T-helper 17 cell (primary cell): ENCODE measurements at regions not wholly inside any gene's neighbourhood (a gene's known extent, or its start where the extent isn't known, plus 50 kb on each side); places are given as distances from the start of the nearest gene placed in this dataset.
"Not testable (repeated sequence)": the region's sequence is repeated elsewhere in the genome, so short reads cannot be mapped to it uniquely, and the experiment has no call there.

Source experiments
- ATAC-seq: fragments of 150-1000 bp; cut with Tn5 transposase; 2 replicates; pipeline ENCODE4 v1.10.0; 2021; ENCODE audit warnings: mild to moderate bottlenecking, moderate library complexity
- DNase-seq, 3 donors: peaks; one replicate each; pipeline versions ENCODE4 v3.0.0 to v3.0.0-alpha.2; 2020 to 2021
- H3K9me3 ChIP-seq: one replicate; pipeline ENCODE4 v1.7.0; 2013; ENCODE audit warnings: low read length, mild to moderate bottlenecking; ENCODE audit not compliant: control insufficient read depth, poor library complexity, severe bottlenecking
- H3K27ac Mint-ChIP-seq: one replicate; pipeline ENCODE4 v1.8.0; 2022; ENCODE audit warnings: mild to moderate bottlenecking, moderate library complexity, mixed read lengths
- H3K27me3 Mint-ChIP-seq: one replicate; pipeline ENCODE4 v1.8.0; 2022; ENCODE audit warnings: mixed read lengths
- H3K36me3 Mint-ChIP-seq: one replicate; pipeline ENCODE4 v1.8.0; 2022; ENCODE audit warnings: low read depth, mixed read lengths
- H3K4me1 Mint-ChIP-seq: one replicate; pipeline ENCODE4 v1.8.0; 2022; ENCODE audit warnings: mild to moderate bottlenecking, mixed read lengths
- H3K4me3 Mint-ChIP-seq: one replicate; pipeline ENCODE4 v1.8.0; 2022; ENCODE audit warnings: mild to moderate bottlenecking, moderate library complexity, mixed read lengths

DNA sequence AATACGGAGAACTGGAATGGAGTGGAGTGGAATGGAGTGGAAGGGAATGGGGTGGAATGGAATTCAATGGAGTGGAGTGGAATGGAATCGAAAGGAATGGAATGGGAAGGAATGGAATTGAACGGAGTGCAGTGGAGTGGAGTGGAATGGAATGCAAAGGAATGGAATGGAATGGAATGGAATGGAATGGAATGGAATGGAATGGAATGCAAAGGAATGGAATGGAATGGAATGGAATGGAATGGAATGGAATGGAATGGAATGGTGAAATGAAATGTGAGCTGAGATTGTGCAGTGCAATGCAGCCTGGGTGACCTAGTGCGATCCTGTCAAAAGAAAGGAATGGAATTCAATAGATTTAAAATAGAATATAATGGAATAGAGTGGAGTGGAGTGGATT is 357.3 kb upstream of the WSB1 start:
- not testable (repeated sequence) for DNase-seq, H3K27me3 Mint-ChIP-seq, H3K4me3 Mint-ChIP-seq, H3K27ac Mint-ChIP-seq, H3K36me3 Mint-ChIP-seq, H3K4me1 Mint-ChIP-seq
- H3K9me3 ChIP-seq = peaks cover 23% of the 10 kb centered on the region
- peak; percentile 23 for ATAC-seq

DNA sequence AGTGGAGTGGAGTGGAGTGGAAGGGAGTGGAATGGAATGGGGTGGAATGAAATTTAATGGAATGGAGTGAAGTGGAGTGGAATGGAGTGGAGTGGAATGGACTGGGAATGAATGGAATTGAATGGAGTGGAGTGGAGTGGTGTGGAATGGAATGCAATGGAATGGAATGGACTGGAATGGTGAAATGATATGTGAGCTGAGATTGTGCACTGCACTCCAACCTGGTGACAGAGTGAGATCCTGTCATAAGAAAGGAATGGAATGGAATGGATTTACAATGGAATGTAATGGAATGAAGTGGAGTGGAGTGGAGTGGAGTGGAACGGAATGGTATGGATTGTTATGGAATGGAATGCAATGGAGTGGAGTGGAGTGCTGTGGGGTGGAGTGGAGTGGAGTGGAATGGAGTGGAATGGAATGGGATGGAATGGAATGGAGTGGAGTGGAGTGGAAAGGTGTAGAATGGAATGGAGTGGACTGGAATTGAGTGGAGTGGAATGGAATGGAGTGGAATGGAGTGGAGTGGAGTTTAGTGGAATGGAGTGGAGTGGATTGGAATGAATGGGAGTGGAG is 356.1 kb upstream of the WSB1 start:
- not testable (repeated sequence) for H3K4me3 Mint-ChIP-seq, H3K4me1 Mint-ChIP-seq, H3K36me3 Mint-ChIP-seq, H3K27ac Mint-ChIP-seq, H3K27me3 Mint-ChIP-seq, DNase-seq
- peaks cover 23% of the 10 kb centered on the region for H3K9me3 ChIP-seq
- peak; percentile 21 for ATAC-seq

DNA sequence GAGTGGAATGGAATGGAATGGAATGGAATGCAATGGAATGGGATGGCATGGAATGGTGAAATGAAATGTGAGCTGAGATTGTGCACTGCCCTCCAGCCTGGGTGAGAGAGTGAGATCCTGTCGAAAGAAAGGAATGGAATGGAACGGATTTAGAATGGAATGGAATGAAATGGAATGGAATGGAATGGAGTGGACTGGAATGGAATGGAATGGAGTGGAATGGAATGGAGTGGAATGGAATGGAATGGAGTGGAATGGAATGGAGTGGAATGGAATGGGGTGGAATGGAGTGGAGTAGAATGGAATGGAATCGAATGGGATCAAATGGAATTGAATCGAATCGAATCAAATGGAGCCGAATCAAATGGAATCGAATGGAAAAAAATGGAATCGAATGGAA is 354.2 kb upstream of the WSB1 start:
- H3K9me3 ChIP-seq = peaks cover 23% of the 10 kb centered on the region
- H3K36me3 Mint-ChIP-seq, DNase-seq, H3K4me1 Mint-ChIP-seq, H3K4me3 Mint-ChIP-seq, H3K27ac Mint-ChIP-seq, H3K27me3 Mint-ChIP-seq, ATAC-seq: not testable (repeated sequence)

DNA sequence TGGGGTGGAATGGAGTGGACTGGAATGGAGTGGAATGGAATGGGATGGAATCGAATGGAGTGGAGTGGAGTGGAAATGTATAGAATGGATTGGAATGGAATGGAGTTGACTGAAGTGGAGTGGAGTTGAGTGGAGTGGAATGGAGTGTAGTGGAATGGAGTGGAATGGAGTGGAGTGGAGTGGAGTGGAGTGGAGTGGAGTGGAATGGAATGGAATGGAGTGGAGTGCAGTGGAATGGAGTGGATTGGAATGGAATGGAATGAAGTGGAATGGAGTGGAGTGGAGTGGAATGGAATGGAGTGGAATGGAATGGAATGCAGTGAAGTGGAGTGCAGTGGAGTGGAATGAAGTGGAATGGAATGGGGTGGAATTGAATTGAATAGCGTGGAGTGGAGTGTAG is 353.3 kb upstream of the WSB1 start:
- ATAC-seq = peak; percentile 46
- not testable (repeated sequence) for H3K4me1 Mint-ChIP-seq, H3K27ac Mint-ChIP-seq, H3K27me3 Mint-ChIP-seq, H3K4me3 Mint-ChIP-seq, H3K36me3 Mint-ChIP-seq, DNase-seq
- H3K9me3 ChIP-seq = peaks cover 23% of the 10 kb centered on the region

DNA sequence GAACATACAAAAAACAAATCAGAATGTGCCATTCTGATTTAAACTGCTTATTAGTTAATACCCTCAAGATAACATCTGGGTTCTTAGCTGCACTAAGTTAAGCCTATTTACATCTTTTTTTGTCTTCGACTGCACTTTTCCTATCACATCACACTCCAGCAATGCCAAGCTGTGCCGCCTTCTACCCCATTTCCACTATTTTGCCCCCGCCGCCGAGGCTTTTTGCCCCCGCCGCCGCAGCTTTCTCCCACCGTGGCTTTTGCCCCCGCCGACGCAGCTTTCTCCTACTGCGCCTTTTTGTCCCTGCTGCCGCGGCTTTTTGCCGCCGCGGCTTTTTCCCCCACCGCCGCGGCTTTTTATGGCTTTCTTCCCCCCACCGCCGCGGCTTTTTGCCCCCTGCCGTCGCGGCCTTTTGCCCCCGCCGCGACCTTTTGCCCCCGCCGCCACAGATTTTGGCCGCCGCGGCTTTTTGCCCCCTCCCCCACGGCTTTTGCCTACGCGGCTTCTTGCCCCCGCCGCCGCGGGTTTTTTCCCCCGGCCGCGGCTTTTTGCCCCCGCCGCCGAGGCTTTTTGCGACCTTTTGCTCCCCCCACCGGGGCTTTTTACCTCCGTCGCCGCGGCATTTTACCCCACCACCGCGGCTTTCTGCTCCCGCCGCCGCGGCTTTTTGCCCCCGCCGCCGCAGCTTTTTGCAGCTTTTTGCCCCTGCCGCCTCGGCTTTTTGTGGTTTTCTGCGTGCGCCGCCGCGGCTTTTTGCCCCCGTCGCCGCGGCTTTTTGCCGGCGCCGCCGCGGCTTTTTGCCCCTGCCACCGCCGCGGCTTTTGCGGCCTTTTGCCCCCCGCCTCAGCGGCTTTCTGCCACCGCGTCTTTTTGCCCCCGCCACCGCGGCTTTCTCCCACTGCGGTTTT is 331.4 kb upstream of the WSB1 start:
- Mint-ChIP-seq H3K4me3 (no peak overlapping the region), H3K27ac (no peak overlapping the region), H3K4me1 (no peaks in the 10 kb centered on the region), H3K36me3 (no peaks in the 10 kb centered on the region), H3K27me3 (no peaks in the 10 kb centered on the region)
- H3K9me3 ChIP-seq = no peaks in the 10 kb centered on the region
- no peak for ATAC-seq
- no peak for DNase-seq

DNA sequence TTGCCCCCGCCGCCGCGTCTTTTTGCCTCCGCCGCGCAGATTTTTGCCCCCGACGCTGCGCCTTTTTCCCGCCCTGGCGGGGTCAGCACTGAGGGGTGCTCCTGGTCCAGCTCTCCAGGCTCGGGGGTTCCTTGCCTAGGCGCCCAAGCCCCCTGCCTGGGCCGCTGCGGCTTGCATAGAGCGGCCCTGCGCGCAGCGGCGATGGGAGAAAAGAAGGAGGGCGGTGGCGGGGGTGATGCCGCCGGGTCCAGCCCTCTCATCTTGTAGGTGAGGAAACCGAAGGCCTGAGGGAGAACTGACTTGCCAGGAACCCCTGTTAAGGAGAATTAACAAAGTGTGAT is 330.8 kb upstream of the WSB1 start:
- no peaks in the 10 kb centered on the region for H3K4me1 Mint-ChIP-seq
- H3K9me3 ChIP-seq = no peaks in the 10 kb centered on the region
- no peaks in the 10 kb centered on the region for H3K27me3 Mint-ChIP-seq
- H3K36me3 Mint-ChIP-seq = no peaks in the 10 kb centered on the region
- DNase-seq (no peak), ATAC-seq (no peak)
- no peak overlapping the region for H3K27ac Mint-ChIP-seq
- H3K4me3 Mint-ChIP-seq = no peak overlapping the region

DNA sequence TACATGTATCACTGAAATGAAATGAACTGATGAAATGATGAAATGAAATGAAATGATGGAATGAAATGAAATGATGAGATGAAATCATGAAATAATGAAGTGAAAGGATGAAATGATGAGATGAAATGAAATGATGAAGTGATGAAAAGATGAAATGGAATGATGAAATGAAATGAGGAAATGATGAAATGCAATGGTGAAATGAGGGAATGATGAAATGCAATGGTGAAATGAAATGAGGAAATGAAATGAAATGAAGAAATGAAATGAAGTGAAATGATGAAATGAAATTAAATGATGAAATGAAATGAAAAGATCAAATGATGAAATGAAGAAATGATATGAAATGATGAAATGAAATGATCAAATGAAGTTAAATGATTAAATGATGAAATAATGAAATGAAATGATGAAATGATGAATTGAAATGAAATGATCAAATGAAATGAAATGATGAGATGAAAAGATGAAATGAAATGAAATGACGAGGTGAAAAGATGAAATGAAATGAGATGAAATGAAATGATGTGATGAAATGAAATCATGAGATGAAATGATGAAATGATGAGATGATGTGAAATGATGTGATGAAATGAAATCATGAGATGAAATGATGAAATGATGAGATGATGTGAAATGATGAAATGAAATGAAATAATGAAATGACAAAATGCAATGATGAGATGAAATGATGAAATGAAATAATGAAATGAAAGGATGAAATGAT is 327.9 kb upstream of the WSB1 start:
- not testable (repeated sequence) for H3K4me3 Mint-ChIP-seq, H3K27me3 Mint-ChIP-seq, ATAC-seq, DNase-seq, H3K9me3 ChIP-seq, H3K4me1 Mint-ChIP-seq, H3K36me3 Mint-ChIP-seq, H3K27ac Mint-ChIP-seq

DNA sequence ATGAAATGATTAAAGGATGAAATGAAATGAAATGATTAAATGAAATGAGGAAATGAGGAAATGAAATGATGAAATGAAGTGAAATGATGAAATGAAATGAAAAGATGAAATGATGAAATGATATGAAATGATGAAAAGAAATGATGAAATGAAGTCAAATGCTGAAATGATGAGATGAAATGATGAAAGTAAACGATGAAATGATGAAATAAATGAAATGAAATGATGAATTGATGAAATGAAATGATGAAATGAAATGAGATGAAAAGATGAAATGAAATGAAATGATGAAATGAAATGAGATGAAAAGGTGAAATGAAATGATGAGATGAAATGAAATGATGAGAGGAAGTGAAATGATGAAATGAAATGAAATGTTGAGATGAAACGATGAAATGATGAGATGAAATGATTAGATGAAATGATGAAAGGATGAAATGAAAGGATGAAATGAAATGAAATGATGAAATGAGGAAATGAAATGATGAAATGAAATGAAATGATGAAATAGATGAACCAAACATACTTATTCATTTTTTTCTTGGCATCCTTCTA is 327.2 kb upstream of the WSB1 start:
- H3K4me1 Mint-ChIP-seq, H3K27me3 Mint-ChIP-seq, ATAC-seq, DNase-seq, H3K27ac Mint-ChIP-seq, H3K4me3 Mint-ChIP-seq, H3K36me3 Mint-ChIP-seq, H3K9me3 ChIP-seq: not testable (repeated sequence)

DNA sequence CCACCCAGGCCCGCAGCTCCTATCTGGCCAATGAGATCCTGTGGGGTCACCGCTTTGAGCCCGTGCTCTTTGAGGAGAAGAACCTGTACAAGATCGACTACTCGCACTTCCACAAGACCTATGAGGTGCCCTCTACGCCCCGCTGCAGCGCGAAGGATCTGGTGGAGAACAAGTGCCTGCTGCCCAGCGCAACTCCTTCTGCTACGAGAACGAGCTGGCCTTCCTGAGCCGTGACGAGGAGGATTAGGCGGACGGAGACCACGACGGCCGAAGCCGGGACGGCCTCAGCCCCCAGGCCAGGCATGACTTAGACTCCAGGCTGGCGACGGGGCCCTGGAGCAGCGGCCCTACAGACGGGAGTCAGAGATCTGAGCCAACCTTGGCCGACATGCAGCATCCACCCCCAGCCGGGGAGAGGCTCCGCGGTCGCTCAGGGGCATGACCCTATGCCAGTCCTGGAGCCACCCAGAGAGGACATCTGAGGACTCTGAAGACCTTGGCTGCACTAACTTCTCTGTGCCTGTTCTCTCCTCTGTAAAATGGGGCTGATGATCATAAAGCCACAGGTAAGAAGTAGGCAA is 312.0 kb upstream of the WSB1 start:
- not testable (repeated sequence) for H3K27me3 Mint-ChIP-seq, ATAC-seq

DNA sequence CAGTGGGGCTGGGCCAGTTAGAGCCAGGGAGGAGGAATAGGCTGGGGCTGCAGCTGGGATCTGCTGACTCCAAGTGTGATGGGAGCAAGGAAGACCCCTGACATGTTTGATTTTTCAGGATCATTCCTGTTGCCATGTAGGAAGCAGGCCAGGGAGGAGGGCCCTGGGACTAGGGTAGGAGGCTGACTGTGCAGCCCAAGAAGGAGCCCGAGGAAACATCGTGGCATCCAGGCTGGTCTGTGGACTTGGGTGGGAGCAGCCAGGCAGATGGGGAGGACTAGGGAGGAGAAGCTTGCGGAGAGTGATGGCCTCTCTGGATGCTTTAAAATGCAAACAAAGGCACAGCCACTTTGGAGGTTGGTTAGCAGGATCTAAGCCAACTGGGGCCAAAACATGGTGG is 311.4 kb upstream of the WSB1 start:
- H3K27me3 Mint-ChIP-seq, H3K9me3 ChIP-seq, DNase-seq, H3K36me3 Mint-ChIP-seq, H3K27ac Mint-ChIP-seq, ATAC-seq, H3K4me3 Mint-ChIP-seq, H3K4me1 Mint-ChIP-seq: not testable (repeated sequence)

More for the DNA sequence above, 312.0 kb upstream of the WSB1 start:
- H3K4me1 Mint-ChIP-seq, H3K9me3 ChIP-seq, H3K4me3 Mint-ChIP-seq, DNase-seq, H3K36me3 Mint-ChIP-seq, H3K27ac Mint-ChIP-seq: not testable (repeated sequence)

DNA sequence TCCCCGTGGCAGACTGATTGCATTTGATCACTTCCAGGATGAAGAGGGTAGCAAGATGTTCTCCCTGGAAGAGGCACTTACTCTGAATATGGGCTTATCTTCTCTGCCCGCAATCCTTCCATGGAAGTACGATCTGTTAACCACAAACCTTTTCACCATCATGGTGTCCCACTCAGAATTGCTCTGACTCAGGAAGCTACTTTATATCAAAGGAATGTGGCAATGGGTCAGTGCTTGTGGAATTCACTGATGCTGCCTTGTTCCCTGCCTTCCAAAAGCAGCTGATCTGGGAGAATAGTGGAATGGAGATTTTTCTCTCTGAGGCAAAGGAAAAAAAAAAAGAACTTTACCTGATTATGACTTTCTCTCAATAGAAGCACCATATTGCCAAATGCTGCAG is 306.1 kb upstream of the WSB1 start:
- not testable (repeated sequence) for H3K9me3 ChIP-seq, H3K4me1 Mint-ChIP-seq, DNase-seq, H3K4me3 Mint-ChIP-seq, H3K27ac Mint-ChIP-seq, ATAC-seq, H3K36me3 Mint-ChIP-seq, H3K27me3 Mint-ChIP-seq

DNA sequence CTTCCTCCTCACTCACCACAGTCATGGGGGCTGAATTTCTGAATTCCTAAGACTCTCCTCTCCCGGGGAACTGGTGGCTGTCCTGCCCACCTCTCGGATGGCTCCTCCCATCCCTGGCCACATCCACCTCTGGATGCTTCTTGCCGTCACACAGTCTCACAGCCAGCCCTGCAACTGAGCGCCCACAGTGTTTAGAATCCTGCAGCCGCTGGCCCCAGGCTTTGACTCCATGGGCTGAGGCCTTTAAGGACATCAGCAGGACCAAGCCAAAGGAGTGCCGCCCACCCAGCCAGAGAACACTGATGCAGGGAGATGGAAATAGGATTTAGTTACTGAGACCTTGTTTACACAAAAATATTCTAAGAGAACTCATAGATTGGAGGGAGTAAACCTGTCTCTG is 299.3 kb upstream of the WSB1 start:
- DNase-seq, H3K9me3 ChIP-seq, H3K27ac Mint-ChIP-seq, H3K4me1 Mint-ChIP-seq, ATAC-seq, H3K4me3 Mint-ChIP-seq, H3K36me3 Mint-ChIP-seq, H3K27me3 Mint-ChIP-seq: not testable (repeated sequence)
